GM12891 (cell line): ENCODE measurements at regions not wholly inside any gene's neighbourhood (a gene's known extent, or its start where the extent isn't known, plus 50 kb on each side); places are given as distances from the start of the nearest gene placed in this dataset.

Experiments used
- PAX5 ChIP-seq: IDR thresholded peaks from 2 replicates; pipeline ENCODE4 v1.6.1; 2011; ENCODE audit warnings: low read length, moderate library complexity, mild to moderate bottlenecking; ENCODE audit not compliant: insufficient read depth, severe bottlenecking
- POLR2A ChIP-seq: IDR thresholded peaks from 2 replicates; pipeline ENCODE4 v1.6.1; 2011; ENCODE audit warnings: low read depth, low read length, control low read depth
- POLR2AphosphoS5 ChIP-seq: IDR thresholded peaks from 2 replicates; pipeline ENCODE4 v1.6.1; 2011; ENCODE audit warnings: low read depth, low read length, control low read depth
- POU2F2 ChIP-seq: IDR thresholded peaks from 2 replicates; pipeline ENCODE4 v1.6.1; 2011; ENCODE audit warnings: low read depth, mild to moderate bottlenecking, control low read depth, low read length, moderate library complexity
- SPI1 ChIP-seq: IDR thresholded peaks from 2 replicates; pipeline ENCODE4 v1.6.1; 2011; ENCODE audit warnings: low read depth, low read length, control low read depth
- TAF1 ChIP-seq: IDR thresholded peaks from 2 replicates; pipeline ENCODE4 v1.6.1; 2011; ENCODE audit warnings: low read depth, low read length, control low read depth

DNA sequence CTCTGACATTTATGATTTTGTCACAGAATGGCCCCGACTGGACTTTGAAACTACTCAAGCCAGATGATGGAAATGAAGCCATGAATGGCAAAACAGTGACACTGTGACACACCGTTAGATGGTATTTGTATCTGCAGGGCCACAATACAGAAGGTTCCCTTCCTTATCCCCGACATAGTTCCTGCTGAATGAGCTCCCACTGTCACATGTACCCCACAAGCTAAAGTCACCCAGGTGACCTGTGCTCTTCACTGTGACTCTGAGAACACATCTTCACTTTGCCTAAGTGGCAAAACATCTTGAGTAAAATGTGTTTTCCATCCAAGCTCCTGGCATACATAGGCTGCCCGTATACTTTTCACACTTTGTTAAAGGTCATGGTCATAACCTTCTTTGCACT, 89.5 kb downstream of the LSM5 start:
- no peak for TF ChIP-seq POLR2A
- TF ChIP-seq POLR2AphosphoS5, result no peak
- TF ChIP-seq SPI1, result no peak
- no peak for TF ChIP-seq TAF1
- TF ChIP-seq POU2F2, result no peak
- no peak for TF ChIP-seq PAX5
